ENCODE measurements at regions not wholly inside any gene's neighbourhood (a gene's known extent, or its start where the extent isn't known, plus 50 kb on each side); places are given as distances from the start of the nearest gene placed in this dataset.
A peak's percentile ranks its signal among the peaks of the same experiment; 100 is the strongest.
"Not testable (repeated sequence)": the region's sequence is repeated elsewhere in the genome, so short reads cannot be mapped to it uniquely, and the experiment has no call there.

DNA sequence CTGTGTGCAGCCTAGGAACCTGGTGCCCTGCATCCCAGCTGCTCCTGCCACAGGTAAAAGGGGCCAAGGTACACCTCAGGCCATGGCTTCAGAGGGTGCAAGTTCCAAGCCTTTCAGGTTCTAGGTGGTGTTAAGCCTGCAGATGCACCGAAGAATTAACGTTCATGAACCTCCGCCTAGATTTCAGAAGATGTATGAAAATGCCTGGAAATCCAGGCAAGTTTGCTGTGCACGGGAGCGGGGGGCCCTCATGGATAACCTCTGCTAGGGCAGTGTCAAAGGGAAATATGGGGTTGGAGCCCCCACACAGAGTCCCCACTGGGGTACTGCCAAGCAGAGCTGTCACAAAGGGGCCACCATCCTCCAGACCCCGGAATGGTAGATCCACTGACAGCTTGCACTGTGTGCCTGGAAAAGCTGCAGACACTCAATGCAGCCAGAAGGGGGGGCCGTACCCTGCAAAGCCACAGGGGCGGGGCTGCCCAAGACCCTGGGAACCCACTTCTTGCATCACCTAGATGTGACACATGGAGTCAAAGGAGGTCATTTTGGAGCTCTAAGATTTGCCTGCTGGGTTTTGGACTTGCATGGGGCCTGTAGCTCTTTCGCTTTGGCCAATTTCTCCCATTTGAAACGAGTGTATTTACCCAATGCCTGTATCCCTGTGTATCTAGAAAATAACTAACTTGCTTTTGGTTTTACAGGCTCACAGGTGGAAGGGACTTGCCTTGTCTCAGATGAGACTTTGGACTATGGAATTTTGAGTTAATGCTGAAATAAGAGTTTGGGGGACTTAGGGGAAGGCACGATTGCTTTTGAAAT lies 145.2 kb upstream of the C1QTNF3 start:
- intact Hi-C loops (cut with DNase I); H3K9me3 ChIP-seq; H3K27me3 ChIP-seq; H3K4me1 ChIP-seq; H3K4me3 ChIP-seq; H3K36me3 ChIP-seq (replicated peaks in 1 of 2; ENCODE audit: insufficient read depth in 1 of 2, low read depth in 2 of 2); H3K27ac ChIP-seq; ATAC-seq: not testable (repeated sequence)
- 89 to 97% methylated on average over 5 to 10 of the region's 11 CpGs for WGBS, 2 donors
- TF ChIP-seq, protein P1, sequence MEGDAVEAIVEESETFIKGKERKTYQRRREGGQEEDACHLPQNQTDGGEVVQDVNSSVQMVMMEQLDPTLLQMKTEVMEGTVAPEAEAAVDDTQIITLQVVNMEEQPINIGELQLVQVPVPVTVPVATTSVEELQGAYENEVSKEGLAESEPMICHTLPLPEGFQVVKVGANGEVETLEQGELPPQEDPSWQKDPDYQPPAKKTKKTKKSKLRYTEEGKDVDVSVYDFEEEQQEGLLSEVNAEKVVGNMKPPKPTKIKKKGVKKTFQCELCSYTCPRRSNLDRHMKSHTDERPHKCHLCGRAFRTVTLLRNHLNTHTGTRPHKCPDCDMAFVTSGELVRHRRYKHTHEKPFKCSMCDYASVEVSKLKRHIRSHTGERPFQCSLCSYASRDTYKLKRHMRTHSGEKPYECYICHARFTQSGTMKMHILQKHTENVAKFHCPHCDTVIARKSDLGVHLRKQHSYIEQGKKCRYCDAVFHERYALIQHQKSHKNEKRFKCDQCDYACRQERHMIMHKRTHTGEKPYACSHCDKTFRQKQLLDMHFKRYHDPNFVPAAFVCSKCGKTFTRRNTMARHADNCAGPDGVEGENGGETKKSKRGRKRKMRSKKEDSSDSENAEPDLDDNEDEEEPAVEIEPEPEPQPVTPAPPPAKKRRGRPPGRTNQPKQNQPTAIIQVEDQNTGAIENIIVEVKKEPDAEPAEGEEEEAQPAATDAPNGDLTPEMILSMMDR (IDR thresholded peaks at IDR 0.05): peak in 6 of 7 experiments; percentile 17 to 32 (median 26)
- DNase-seq: peak; percentile 47 to 59 (median 48)

DNA sequence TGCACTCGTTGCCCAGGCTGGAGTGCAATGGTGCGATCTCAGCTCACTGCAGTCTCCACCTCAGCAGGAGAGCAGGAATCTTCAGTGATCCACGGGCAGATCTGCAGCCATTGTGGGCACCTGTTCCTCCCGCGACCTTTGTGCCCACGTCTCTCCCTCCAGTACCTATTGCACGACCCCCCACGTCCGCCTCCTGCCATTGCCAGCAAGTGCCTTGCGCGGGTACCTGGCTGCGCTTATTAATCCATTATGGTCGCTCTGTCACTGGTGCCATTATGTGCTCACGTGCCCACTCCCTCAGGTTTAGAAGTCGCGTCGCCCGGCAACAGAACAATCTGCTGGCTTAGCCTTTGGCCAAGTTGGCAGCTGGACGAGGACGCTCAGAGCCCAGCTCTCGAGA lies 146.2 kb upstream of the C1QTNF3 start:
- ATAC-seq; H3K36me3 ChIP-seq (replicated peaks in 1 of 2; ENCODE audit: insufficient read depth in 1 of 2, low read depth in 2 of 2); H3K27me3 ChIP-seq; H3K27ac ChIP-seq; H3K4me1 ChIP-seq; H3K4me3 ChIP-seq; intact Hi-C loops (cut with DNase I); H3K9me3 ChIP-seq: not testable (repeated sequence)
- peak; percentile 20 to 46 (median 32) for DNase-seq
- 95 to 97% methylated on average over 12 to 21 of the region's 21 CpGs for WGBS, 2 donors

GRCh38 chr5:34189752-34190411 lies 146.9 kb upstream of the C1QTNF3 start:
- intact Hi-C loops (cut with DNase I); H3K27ac ChIP-seq; H3K4me1 ChIP-seq; H3K9me3 ChIP-seq; H3K36me3 ChIP-seq (replicated peaks in 1 of 2; ENCODE audit: insufficient read depth in 1 of 2, low read depth in 2 of 2); H3K27me3 ChIP-seq; H3K4me3 ChIP-seq; ATAC-seq: not testable (repeated sequence)
- DNase-seq: peak in 3 of 4 donors; percentile 8 to 24 (median 15)
- WGBS, 2 donors: 94 to 97% methylated on average over 14 to 16 of the region's 16 CpGs

GRCh38 chr5:34190466-34190865 lies 147.5 kb upstream of the C1QTNF3 start:
- H3K4me3 ChIP-seq; H3K36me3 ChIP-seq (replicated peaks in 1 of 2; ENCODE audit: insufficient read depth in 1 of 2, low read depth in 2 of 2); ATAC-seq; H3K4me1 ChIP-seq; H3K27me3 ChIP-seq; H3K9me3 ChIP-seq; intact Hi-C loops (cut with DNase I); H3K27ac ChIP-seq: not testable (repeated sequence)
- WGBS, 2 donors: 94 to 96% methylated on average over 15 to 16 of the region's 16 CpGs
- DNase-seq: peak in 3 of 4 donors; percentile 21 to 34 (median 24)

GRCh38 chr5:34191279-34191744 lies 148.3 kb upstream of the C1QTNF3 start:
- peak in 3 of 4 donors; percentile 13 to 34 (median 20) for DNase-seq
- H3K4me1 ChIP-seq; ATAC-seq; H3K4me3 ChIP-seq; H3K9me3 ChIP-seq; H3K27me3 ChIP-seq; H3K27ac ChIP-seq; intact Hi-C loops (cut with DNase I); H3K36me3 ChIP-seq (replicated peaks in 1 of 2; ENCODE audit: insufficient read depth in 1 of 2, low read depth in 2 of 2): not testable (repeated sequence)
- 93 to 94% methylated on average over 17 of the region's 17 CpGs for WGBS, 2 donors

DNA sequence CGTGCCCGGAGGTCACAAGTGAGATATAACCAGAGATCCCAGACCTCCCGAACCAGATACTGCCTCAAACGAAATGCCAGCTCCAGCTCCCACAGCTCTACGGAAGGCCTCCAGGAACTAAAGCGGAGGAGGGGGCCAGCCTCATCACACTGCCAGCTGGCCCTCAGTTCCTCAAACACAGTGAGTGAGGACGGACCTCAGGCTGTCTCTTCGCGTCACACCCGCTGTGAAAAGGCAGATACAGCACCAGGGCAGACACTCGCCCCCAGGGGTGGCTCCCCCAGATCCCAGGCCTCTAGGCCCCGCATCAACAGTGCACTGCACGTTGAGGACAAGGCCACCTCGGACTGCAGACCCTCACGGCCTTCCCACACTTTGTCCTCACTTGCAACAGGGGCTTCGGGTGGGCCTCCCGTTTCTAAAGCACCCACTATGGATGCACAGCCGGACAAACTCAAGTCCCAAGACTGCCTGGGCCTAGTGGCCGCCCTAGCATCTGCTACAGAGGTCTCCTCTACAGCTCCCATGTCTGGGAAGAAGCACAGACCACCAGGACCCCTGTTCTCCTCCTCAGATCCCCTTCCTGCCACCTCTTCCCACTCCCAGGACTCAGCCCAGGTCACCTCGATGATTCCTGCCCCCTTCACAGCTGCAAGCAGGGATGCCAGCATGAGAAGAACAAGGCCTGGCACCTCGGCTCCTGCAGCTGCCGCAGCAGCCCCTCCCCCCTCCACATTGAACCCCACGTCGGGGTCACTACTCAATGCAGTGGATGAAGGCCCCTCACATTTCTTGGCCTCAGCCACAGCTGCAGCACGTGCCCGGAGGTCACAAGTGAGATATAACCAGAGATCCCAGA lies 149.3 kb upstream of the C1QTNF3 start:
- H3K36me3 ChIP-seq (replicated peaks in 1 of 2; ENCODE audit: insufficient read depth in 1 of 2, low read depth in 2 of 2); H3K27me3 ChIP-seq; H3K9me3 ChIP-seq; H3K4me3 ChIP-seq; intact Hi-C loops (cut with DNase I); H3K4me1 ChIP-seq; ATAC-seq; H3K27ac ChIP-seq: not testable (repeated sequence)
- 88 to 89% methylated on average over 26 of the region's 26 CpGs for WGBS, 2 donors
- peak in 3 of 4 donors; percentile 23 to 31 (median 28) for DNase-seq

DNA sequence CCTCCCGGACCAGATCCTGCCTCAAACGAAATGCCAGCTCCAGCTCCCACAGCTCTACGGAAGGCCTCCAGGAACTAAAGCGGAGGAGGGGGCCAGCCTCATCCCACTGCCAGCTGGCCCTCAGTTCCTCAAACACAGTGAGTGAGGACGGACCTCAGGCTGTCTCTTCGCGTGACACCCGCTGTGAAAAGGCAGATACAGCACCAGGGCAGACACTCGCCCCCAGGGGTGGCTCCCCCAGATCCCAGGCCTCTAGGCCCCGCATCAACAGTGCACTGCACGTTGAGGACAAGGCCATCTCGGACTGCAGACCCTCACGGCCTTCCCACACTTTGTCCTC lies 149.9 kb upstream of the C1QTNF3 start:
- H3K9me3 ChIP-seq; H3K4me3 ChIP-seq; H3K4me1 ChIP-seq; ATAC-seq; intact Hi-C loops (cut with DNase I); H3K36me3 ChIP-seq (replicated peaks in 1 of 2; ENCODE audit: insufficient read depth in 1 of 2, low read depth in 2 of 2); H3K27me3 ChIP-seq; H3K27ac ChIP-seq: not testable (repeated sequence)
- 87 to 91% methylated on average over 11 to 13 of the region's 13 CpGs for WGBS, 2 donors
- DNase-seq: peak in 2 of 4 donors; percentile 10 to 16

DNA sequence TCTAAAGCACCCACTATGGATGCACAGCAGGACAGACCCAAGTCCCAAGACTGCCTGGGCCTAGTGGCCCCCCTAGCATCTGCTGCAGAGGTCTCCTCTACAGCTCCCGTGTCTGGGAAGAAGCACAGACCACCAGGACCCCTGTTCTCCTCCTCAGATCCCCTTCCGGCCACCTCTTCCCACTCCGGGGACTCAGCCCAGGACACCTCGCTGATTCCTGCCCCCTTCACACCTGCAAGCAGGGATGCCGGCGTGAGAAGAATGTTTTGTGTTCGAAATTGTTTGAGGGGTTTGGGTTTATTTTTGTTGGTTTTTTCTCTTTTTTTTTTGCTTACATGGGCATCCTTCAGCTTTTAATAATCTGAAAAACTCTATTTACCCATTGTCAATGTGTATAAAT lies 150.3 kb upstream of the C1QTNF3 start:
- H3K9me3 ChIP-seq; H3K27me3 ChIP-seq; intact Hi-C loops (cut with DNase I); H3K4me1 ChIP-seq; H3K36me3 ChIP-seq (replicated peaks in 1 of 2; ENCODE audit: insufficient read depth in 1 of 2, low read depth in 2 of 2); H3K27ac ChIP-seq; ATAC-seq; H3K4me3 ChIP-seq; DNase-seq: not testable (repeated sequence)
- WGBS, 2 donors: 92 to 96% methylated on average over 7 of the region's 7 CpGs

GRCh38 chr5:34193804-34194203 lies 150.8 kb upstream of the C1QTNF3 start:
- H3K4me1 ChIP-seq; H3K4me3 ChIP-seq; H3K36me3 ChIP-seq (replicated peaks in 1 of 2; ENCODE audit: insufficient read depth in 1 of 2, low read depth in 2 of 2); DNase-seq; ATAC-seq; H3K27ac ChIP-seq; intact Hi-C loops (cut with DNase I); H3K9me3 ChIP-seq; H3K27me3 ChIP-seq: not testable (repeated sequence)
- WGBS, 2 donors: 66 to 77% methylated on average over 3 of the region's 3 CpGs

GRCh38 chr5:34196091-34196490 lies 153.1 kb upstream of the C1QTNF3 start:
- H3K27me3 ChIP-seq; H3K4me3 ChIP-seq; intact Hi-C loops (cut with DNase I); H3K4me1 ChIP-seq; H3K27ac ChIP-seq; DNase-seq; H3K36me3 ChIP-seq (replicated peaks in 1 of 2; ENCODE audit: insufficient read depth in 1 of 2, low read depth in 2 of 2); ATAC-seq; H3K9me3 ChIP-seq: not testable (repeated sequence)
- 90 to 95% methylated on average over 7 of the region's 7 CpGs for WGBS, 2 donors
